Kidney glomerular epithelial cell (primary cell): ENCODE measurements at regions not wholly inside any gene's neighbourhood (a gene's known extent, or its start where the extent isn't known, plus 50 kb on each side); places are given as distances from the start of the nearest gene placed in this dataset.
A peak's percentile ranks its signal among the peaks of the same experiment; 100 is the strongest.
"Not testable (repeated sequence)": the region's sequence is repeated elsewhere in the genome, so short reads cannot be mapped to it uniquely, and the experiment has no call there.

Source experiments
- DNase-seq: peaks from one replicate; lab custom pipeline; 2025; lab: John Stamatoyannopoulos, UW

GRCh38 chr15:44817797-44818196 lies 81.5 kb downstream of the TRIM69 start:
- DNase-seq, result not testable (repeated sequence)

DNA sequence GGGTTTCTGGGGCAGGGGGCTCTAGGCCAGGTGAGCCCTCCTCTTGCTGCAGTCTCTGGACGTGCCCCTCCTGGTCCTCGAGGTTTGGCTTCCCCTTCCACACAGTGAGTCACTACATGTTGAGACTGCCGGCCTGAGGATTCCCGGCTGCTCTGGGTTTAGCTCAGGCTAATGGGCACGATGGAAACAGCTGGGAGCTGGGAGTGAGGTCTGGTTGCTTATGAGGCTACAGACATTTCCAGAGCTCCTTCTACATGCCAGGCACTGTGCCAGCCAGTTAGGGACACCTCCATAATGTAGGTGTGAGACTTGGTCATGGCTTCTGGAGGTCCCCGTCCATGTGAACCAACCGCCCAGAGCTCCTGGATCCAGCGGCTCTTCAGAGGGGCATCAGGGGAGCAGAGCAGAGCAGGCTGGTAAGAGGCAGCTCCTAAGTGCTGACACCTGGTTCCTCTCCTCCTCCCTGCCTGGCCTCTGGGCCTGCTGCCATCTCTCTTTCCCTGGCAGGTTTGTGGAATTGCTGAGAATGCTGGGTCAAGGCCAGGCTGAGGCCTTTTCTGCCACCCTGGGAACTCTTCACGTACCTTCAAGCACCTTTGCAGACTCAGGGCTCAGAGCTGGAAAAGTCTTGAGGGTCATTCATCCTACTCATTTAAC lies 83.1 kb downstream of the TRIM69 start:
- DNase-seq, result not testable (repeated sequence)

DNA sequence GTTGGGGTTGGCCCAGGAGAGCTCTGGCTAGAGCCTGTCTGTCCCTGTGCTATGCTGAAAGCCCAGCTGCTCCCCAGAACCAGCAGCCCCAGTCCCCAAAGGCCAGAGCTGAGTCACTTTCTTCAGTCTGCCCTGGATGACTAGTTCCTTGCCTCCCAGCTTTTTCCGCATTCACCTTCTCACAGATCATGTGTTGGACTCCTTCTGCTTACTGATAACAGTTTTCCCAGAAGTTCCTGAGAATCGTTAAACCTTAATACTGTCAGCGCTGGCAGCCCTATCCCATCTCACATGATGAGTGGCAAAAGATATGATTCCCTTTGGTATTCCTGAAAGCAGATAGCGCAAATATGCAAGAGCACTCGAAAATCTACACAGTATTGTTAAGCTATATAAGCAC lies 84.2 kb downstream of the TRIM69 start:
- not testable (repeated sequence) for DNase-seq

DNA sequence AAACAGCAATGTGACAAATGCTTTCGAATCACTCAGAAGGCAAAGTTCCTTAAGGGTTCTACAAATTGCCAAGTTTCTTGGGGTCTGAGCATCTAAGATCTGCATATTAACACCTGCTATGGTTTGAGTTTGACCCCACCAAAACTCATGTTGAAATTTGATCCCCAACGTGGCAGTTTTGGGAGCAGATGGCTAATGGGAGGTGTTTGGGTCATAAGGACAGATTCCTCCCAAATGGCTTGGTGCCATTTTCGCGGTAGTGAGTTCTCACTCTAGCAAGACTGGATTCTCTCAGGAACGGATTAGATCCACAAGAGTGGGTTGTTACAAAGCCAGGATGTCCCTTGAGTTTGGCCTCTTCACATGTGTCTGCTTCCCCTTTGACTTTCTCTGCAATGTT lies 84.6 kb downstream of the TRIM69 start:
- DNase-seq, result not testable (repeated sequence)

DNA sequence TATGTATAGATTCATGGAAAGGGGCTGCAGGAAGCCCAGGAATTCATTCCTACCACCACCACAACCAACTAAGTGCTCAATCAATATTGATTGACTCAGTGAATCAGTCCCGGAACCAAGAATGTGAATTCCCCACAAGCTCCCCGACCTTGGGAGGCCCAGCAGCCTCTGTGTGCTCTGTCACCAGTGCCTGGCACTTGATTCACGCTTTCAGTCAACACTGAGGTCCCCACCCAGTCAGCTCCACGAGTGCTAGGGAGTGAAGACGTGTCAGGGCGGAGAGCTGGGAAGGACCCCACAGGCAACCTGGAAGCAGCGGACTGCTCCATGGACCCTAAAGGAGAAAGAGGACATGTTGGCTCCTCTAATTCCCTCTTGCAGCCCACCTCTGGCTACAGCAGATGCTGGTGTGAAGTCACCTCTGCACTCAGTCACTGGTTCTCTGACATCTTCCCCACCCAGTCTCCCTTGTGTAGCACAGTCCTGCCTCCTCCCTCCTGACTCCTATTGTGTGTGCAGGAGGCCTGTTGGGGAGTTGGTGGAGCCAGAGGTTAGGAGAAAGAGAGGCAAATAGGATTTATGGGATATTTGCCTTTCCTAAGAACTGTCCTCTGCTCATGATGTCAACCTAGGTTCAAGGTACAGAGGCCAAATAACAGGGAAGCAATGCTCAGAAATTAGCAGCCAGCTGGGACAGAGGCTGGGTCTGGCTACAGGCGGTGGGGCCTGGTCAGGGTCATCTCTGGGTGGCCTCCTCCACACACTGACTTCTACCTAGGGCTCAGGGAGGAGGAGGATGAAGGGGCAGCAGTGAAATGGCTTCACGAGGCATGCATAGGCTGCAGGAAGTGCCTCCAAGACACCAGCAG lies 88.2 kb downstream of the TRIM69 start:
- DNase-seq, result not testable (repeated sequence)

- DNase-seq, result not testable (repeated sequence)
These were observed 90.3 kb downstream of the TRIM69 start for GRCh38 chr15:44826583-44826982.

- DNase-seq, result not testable (repeated sequence)
These were observed 92.0 kb downstream of the TRIM69 start for GRCh38 chr15:44828229-44828914.

- DNase-seq, result not testable (repeated sequence)
These were observed 92.8 kb downstream of the TRIM69 start for GRCh38 chr15:44829150-44829549.

DNA sequence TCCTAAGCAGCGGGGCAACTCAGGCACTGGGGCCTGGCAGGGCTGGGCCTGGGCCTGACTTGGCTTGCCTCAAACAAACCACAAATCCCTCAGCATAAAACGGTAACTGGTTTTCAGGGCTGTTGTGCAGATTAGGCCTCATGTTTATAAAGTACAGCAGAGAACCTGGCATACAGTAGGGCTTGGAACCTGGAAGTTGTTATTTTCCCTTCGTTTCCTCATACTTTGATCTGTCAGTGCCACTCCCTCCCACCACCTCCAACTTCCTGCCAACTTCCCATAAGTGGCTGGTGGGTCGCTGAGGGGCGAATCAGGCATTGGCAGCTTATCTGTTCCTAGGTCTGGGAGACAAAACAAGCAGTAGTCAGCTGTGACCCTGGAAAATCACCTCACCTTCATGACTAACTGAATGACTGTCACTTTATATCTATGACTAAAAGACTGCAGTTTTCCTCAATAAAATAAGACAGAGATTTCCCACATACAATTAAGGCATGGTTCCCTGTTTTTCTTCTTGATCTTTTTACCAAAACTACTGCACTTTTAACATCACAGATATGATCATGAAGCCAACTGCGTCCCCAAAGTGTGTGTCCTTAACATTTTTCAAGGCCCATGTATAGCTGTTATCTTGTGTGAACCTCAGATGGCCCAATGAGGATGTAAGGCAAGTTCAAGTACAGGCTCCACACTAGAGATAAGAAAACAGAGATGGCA lies 94.5 kb downstream of the TRIM69 start:
- peak; percentile 54 for DNase-seq

DNA sequence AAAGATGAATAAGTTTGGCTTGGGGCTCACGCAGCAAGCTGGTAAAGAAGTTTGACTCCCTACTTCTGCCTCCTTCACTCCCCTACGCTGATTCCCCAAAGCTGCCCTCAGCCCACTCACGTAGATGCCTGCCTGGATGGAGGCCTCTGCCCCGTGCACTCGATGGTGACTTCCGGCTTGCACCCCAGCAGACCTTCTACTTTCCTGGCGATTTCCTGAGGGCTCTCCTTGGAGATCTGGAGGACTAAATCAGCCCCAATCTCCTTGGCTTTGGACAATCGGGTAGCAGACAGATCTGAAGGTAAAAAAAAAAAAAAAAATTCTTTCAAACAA lies 95.0 kb downstream of the TRIM69 start:
- not testable (repeated sequence) for DNase-seq

DNA sequence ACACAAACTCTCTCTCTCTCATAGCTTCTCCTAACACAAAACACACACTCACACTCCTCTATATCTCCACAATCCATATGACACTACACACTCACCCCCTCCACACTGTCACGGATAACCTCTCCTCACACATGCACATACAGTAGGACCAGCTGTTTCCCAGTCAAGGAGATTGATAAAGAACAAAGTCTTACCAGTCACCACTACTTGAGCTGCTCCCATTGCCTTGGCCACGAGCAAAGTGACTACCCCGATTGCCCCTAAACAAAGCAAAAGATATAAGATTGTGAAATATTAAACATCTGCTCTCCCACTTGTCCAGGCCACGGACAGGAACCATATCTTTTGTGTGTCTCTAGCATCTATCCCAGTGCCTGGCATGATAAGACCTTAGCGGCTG lies 95.8 kb downstream of the TRIM69 start:
- DNase-seq, result not testable (repeated sequence)

DNA sequence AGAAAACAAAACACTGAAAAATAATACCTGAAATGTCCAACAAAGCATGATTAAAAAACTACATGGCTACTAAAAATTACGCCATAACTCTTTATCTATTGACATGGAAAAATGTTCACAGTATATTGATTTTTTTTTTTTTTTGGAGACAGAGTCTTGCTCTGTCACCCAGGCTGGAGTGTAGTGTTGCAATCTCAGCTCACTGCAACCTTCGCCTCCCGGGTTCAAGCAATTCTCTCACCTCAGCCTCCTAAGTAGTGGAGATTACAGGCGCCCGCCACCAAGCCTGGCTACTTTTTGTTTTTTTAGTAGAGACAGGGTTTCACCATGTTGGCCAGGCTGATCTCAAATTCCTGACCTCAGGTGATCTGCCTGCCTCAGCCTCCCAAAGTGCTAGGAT lies 96.8 kb downstream of the TRIM69 start:
- DNase-seq, result not testable (repeated sequence)

- DNase-seq, result not testable (repeated sequence)
These were observed 97.4 kb downstream of the TRIM69 start for GRCh38 chr15:44833761-44834160.

DNA sequence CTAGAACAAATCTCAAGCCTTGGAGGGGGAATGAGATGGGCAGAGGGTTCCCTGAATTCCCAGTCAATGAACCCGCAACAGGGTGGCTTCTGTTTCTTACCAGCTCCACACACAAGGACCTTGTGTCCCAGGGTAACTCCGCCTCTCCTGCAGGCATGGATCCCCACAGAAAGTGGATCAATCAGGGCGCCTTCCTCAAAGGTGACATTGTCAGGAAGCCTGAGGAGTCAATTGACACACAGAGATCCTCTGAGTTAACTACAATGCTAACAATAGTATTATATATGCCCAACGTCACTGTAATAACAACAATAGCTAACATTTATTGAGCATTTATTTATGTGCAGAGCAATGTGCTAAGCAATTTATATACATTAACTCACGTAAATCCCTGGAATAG lies 98.8 kb downstream of the TRIM69 start:
- not testable (repeated sequence) for DNase-seq

DNA sequence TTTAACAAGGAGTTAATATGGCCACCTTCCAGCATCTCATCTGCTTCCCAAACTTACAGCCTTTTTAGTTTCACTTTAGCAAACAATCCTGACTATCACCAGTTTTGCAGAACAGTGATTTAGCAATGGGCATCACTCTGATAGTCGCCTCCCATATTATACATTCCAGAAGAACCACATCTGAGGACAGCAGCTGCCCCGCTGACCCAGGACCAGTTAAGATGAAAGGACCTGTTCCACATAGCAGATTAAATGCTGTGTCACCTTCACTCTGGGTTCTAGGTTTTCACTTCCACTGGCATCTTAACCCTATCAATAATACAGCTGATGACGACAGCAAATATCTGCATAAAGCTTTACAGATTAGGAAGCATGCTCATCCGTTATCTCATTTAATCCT lies 99.8 kb downstream of the TRIM69 start:
- DNase-seq, result peak; percentile 20

DNA sequence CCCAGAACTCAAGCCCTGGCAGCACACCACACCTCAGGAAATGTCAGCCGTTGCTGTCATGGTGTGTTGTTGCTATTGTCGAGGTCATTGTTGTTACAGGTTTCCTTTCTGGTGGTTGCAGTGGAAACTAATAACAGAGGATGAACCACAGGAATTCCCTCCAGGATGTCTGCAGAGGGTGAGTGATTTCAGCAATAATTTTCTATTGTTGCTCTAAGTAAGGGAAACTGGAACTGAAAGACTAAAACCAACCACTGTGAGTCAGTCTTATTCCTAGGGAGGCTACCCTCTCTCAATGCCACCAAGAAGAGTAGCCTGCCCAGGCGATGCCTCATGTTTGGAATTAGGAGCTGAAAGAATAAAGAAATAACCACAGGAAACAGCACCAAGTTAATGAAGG lies 102.6 kb downstream of the TRIM69 start:
- peak; percentile 88 for DNase-seq

DNA sequence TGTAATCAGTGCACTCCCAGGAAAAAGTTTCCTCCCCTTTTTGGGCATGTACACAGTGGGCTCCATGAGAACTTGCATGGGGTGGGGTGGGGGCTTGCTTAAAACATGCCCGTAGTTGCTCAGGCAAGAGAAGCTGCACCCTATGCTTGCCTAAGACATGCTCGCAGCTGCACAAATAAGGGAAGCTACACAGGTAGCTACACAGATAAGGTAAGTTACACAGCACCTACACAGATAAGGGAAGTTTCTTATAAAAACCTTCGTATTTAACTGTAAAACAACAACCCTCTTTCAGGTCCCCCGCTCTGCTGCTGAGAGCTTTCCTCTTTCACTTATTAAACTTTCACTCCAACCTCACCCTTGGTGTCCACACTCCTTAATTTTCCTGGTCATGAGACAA lies 105.4 kb downstream of the TRIM69 start:
- not testable (repeated sequence) for DNase-seq

DNA sequence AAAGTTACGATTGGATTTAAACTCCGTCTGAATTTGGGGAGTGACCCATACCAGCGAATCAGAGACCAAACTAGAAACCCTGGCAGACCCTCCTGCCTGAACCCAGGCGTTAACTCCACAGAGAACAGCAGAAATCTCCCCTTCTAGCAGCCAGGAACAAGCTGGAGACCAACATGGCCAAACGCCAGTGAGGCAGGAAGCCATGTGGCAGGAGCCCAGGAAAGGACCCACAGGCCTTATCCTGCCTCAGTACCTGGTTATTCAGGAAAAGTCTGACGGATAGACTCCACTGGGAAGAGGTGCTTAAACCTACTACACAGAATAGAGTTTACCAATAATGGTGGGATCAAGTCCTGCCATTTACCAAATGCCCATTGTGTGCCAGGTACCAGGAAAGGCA lies 106.6 kb downstream of the TRIM69 start:
- DNase-seq, result not testable (repeated sequence)

GRCh38 chr15:44844936-44845335 lies 108.6 kb downstream of the TRIM69 start:
- DNase-seq, result not testable (repeated sequence)

DNA sequence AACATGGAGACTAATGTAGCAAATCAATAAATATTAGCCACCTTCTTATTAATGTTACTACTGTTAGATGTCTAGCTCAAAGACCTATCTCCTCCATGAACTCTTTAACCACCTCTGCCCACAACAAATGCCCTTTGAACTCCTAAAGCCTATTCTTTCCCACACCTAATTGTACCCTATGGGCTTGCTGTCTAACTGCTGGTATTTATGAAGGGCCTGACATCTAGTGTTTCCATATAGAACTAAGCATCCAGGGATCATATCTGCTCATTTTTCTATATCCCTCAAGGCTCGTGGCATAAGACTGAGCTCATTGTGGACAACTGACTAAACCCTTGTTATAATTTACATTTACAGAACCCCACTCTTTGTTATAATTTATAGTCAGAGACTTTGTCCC lies 109.8 kb downstream of the TRIM69 start:
- not testable (repeated sequence) for DNase-seq

GRCh38 chr15:44847555-44847954 lies 108.9 kb upstream of the TERB2 start:
- not testable (repeated sequence) for DNase-seq

- DNase-seq, result not testable (repeated sequence)
These were observed 107.6 kb upstream of the TERB2 start for GRCh38 chr15:44848859-44849258.
